Uterus (tissue), 3 donors: ENCODE measurements at regions not wholly inside any gene's neighbourhood (a gene's known extent, or its start where the extent isn't known, plus 50 kb on each side); places are given as distances from the start of the nearest gene placed in this dataset.
"Not testable (repeated sequence)": the region's sequence is repeated elsewhere in the genome, so short reads cannot be mapped to it uniquely, and the experiment has no call there.

Source experiments
- DNase-seq, 2 donors: peaks; one replicate each; pipeline ENCODE4 v3.0.0-alpha.2; 2019 to 2020
- H3K27ac ChIP-seq, 2 donors: fragments of 200-600 bp; sonication (generic); 1 replicate in 1 of 2; 2 replicates in 1 of 2; pipeline ENCODE4 v1.5.1; 2016 to 2018
- H3K27me3 ChIP-seq, 2 donors: fragments of 200-600 bp; sonication (generic); one replicate each; pipeline ENCODE4 v1.5.1; 2018 to 2019; ENCODE audit warnings: control low read depth in 1 of 2
- H3K36me3 ChIP-seq, 2 donors: fragments of 200-600 bp; sonication (generic); one replicate each; pipeline ENCODE4 v1.5.1; 2019; ENCODE audit warnings: control low read depth in 1 of 2
- H3K4me1 ChIP-seq, 2 donors: fragments of 200-600 bp; sonication (generic); one replicate each; pipeline ENCODE4 v1.5.1; 2018 to 2019; ENCODE audit warnings: control low read depth in 1 of 2
- H3K4me3 ChIP-seq, 2 donors: fragments of 200-600 bp; sonication (generic); 1 replicate in 1 of 2; 2 replicates in 1 of 2; pipeline ENCODE4 v1.5.1; 2018 to 2019; ENCODE audit warnings: mild to moderate bottlenecking in 1 of 2
- H3K9me3 ChIP-seq, 2 donors: fragments of 200-600 bp; sonication (generic); one replicate each; pipeline ENCODE4 v1.5.1; 2019; ENCODE audit warnings: control low read depth in 1 of 2
- POLR2A ChIP-seq, 2 donors: fragments of 450-650 bp; IDR thresholded peaks; one replicate each; pipeline ENCODE4 v1.6.1; 2016; ENCODE audit warnings: antibody characterized with exemption in 2 of 2, mild to moderate bottlenecking in 1 of 2, moderate library complexity in 1 of 2
- intact Hi-C: fragments of 100-400 bp; cut with DNase I; formaldehyde crosslinking; loops from one replicate; pipeline ENCODE4 v1.15.1; 2023; ENCODE audit warnings: low total_unique reads
- TF ChIP-seq, protein P1 (sequence below), 4 experiments: fragments of 200-600 bp in 2 of 4; fragments of 450-650 bp in 2 of 4; sonication (generic) in 2 of 4; IDR thresholded peaks; one replicate each; pipeline ENCODE4 v1.5.1; 2016 to 2019; ENCODE audit warnings: antibody characterized with exemption in 4 of 4, mild to moderate bottlenecking in 2 of 4, moderate library complexity in 1 of 4
- donor health status: DM: yes; HTN: yes; CAD: no.

DNA sequence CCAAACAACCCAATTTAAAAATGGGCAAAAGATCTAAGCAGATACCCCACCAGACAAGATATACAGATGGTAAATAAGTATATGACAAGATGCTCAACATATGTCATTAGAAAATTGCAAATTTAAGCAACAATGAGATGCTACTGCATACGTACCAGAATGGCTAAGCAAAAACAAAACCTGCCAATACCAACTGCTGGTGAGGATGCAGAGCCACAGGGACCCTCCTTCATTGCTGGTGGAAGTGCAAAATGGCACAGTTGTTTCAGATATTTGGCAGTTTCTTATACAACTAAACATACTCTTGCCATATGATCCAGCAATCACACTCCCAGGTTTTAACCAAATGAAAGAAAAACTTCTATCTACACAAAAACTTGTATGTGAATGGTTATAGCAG lies 178.9 kb downstream of the BARX1 start:
- TF ChIP-seq, protein P1, sequence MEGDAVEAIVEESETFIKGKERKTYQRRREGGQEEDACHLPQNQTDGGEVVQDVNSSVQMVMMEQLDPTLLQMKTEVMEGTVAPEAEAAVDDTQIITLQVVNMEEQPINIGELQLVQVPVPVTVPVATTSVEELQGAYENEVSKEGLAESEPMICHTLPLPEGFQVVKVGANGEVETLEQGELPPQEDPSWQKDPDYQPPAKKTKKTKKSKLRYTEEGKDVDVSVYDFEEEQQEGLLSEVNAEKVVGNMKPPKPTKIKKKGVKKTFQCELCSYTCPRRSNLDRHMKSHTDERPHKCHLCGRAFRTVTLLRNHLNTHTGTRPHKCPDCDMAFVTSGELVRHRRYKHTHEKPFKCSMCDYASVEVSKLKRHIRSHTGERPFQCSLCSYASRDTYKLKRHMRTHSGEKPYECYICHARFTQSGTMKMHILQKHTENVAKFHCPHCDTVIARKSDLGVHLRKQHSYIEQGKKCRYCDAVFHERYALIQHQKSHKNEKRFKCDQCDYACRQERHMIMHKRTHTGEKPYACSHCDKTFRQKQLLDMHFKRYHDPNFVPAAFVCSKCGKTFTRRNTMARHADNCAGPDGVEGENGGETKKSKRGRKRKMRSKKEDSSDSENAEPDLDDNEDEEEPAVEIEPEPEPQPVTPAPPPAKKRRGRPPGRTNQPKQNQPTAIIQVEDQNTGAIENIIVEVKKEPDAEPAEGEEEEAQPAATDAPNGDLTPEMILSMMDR (IDR thresholded peaks at IDR 0.05): no peak
- no peak for TF ChIP-seq POLR2A (IDR thresholded peaks at IDR 0.05)
- intact Hi-C loops: no loop called here
- H3K4me1 ChIP-seq: no peaks in the 10 kb centered on the region
- no peaks in the 10 kb centered on the region for H3K36me3 ChIP-seq
- no peak for DNase-seq
- no peak overlapping the region for H3K4me3 ChIP-seq
- no peaks in the 10 kb centered on the region for H3K27me3 ChIP-seq
- no peak overlapping the region for H3K27ac ChIP-seq
- no peaks in the 10 kb centered on the region for H3K9me3 ChIP-seq

DNA sequence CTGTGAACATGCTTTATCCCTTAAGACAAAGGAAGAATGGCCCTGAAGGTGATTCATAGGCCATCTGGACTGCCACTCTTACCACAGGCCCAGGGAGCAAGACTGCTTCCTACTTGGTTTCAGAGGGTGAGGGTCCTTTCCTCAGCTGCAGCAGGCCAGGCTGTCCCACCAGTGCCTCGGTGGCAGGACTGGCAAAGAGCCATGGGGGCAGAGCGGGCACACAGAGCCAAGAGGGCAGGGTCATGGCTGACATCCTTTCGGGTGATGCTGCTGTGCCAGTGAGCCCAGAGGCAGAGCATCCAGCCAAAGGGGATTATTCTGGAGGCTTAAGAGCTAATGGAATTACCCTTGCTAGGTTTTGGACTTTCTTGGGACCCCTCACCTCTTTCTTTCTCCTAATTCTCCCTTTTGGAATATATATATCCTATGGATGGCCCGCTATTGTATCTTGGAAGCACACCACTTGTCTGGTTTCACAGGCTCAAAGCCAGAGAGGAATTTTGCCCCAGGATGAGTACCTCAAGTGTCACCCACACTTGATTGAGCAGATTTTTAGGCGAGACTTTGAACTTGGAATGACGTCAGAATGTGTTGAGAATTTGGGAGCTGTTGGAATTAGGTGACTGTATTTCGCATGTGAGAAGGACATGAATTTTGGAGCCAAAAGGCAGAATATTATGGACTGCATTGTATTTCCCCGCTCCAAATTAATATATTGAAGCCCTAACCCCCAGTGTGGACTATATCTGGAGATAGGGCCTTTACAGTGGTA lies 180.6 kb downstream of the BARX1 start:
- intact Hi-C loops: no loop called here
- no peak for DNase-seq

DNA sequence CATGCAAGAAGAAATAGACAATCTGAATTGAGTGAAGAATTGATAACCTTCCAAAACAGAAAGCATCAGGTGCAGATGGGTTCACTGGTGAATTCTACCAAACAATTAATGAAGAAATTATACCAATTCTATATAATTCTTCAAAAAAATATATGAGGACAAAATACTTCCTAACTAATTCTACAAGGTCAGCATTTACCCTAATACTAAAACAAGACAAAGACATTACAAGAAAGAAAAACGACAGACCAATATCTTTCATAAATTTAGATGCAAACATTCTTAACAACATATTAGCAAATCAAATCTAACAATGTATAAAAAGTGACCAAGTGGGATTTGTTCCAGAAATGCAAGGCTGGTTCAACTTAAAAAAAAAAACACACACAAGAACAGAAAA lies 183.9 kb downstream of the BARX1 start:
- Histone ChIP-seq H3K4me3 (no peak overlapping the region), H3K27ac (no peak overlapping the region), H3K9me3 (no peaks in the 10 kb centered on the region), H3K27me3 (no peaks in the 10 kb centered on the region), H3K4me1 (no peaks in the 10 kb centered on the region), H3K36me3 (no peaks in the 10 kb centered on the region)
- DNase-seq: no peak
- intact Hi-C loops: no loop called here
- no peak for TF ChIP-seq POLR2A (IDR thresholded peaks at IDR 0.05)
- TF ChIP-seq, protein P1 (IDR thresholded peaks at IDR 0.05): no peak

More for the DNA sequence above, 180.6 kb downstream of the BARX1 start:
- H3K4me1 ChIP-seq: no peaks in the 10 kb centered on the region
- H3K27me3 ChIP-seq: no peaks in the 10 kb centered on the region
- TF ChIP-seq, protein P1 (IDR thresholded peaks at IDR 0.05): no peak
- no peak for TF ChIP-seq POLR2A (IDR thresholded peaks at IDR 0.05)
- H3K27ac ChIP-seq: no peak overlapping the region
- H3K4me3 ChIP-seq: no peak overlapping the region
- H3K36me3 ChIP-seq: no peaks in the 10 kb centered on the region
- H3K9me3 ChIP-seq: no peaks in the 10 kb centered on the region

DNA sequence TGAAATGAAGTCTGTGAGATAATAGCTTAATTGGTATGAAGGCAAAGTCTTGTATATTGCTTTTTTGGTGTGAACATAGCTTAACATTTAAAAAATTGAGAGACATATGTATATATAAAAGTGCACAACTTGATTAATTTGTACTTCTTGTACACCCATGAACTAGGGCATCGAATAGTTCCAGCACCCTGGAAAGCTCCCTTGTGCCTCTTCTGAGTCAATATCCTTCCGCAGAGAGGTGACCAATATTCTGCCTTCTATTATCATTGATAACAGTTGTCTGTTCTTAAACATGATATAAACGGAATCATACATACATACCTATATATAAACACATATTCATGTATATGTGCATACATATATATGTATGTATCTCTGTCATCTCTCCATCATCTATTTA lies 185.4 kb downstream of the PHF2 start:
- TF ChIP-seq, protein P1 (IDR thresholded peaks at IDR 0.05): no peak
- no peak for TF ChIP-seq POLR2A (IDR thresholded peaks at IDR 0.05)
- H3K9me3 ChIP-seq: no peaks in the 10 kb centered on the region
- H3K4me3 ChIP-seq: no peak overlapping the region
- DNase-seq: no peak
- H3K27me3 ChIP-seq: no peaks in the 10 kb centered on the region
- intact Hi-C loops: no loop called here
- no peaks in the 10 kb centered on the region for H3K4me1 ChIP-seq
- no peak overlapping the region for H3K27ac ChIP-seq
- H3K36me3 ChIP-seq: no peaks in the 10 kb centered on the region

DNA sequence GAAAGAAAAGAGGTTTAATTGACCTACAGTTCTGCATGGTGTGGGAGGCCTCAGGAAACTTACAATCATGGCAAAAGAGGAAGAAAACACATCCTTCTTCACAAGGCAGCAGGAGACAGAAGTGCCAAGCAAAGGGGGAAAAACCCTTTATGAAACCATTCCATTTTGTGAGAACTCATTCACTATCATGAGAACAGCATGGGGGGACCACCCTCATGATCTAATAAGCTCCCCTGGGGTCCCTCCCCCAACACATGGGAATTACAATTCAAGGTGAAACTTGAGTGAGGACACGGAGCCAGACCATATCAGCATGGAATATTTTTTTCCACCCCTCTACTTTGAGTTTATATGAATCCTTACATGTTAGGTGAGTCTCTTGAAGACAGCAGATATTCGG lies 173.7 kb downstream of the PHF2 start:
- no peak overlapping the region for H3K4me3 ChIP-seq
- no peak overlapping the region for H3K27ac ChIP-seq
- no peaks in the 10 kb centered on the region for H3K36me3 ChIP-seq
- peaks cover 0 to 13% of the 10 kb centered on the region in 2 donors for H3K9me3 ChIP-seq
- TF ChIP-seq, protein P1 (IDR thresholded peaks at IDR 0.05): no peak
- no peak for TF ChIP-seq POLR2A (IDR thresholded peaks at IDR 0.05)
- H3K4me1 ChIP-seq: no peaks in the 10 kb centered on the region
- DNase-seq: no peak
- H3K27me3 ChIP-seq: no peaks in the 10 kb centered on the region
- intact Hi-C loops: no loop called here

DNA sequence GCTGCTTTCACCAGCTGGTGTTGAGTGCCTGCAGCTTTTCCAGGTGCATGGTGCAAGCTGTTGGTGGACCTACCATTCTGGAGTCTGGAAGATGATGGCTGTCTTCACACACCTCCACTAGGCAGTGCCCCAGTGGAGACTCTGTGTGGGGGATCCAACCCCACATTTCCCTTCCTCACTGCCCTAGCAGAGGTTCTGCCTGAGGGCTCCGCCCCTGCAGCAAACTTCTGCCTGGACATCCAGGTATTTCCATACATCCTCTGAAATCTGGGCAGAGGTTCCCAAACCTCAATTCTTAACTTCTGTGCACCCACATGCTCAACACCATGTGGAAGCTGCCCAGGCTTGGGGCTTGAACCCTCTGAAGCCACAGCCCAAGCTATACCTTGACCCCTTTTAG lies 172.4 kb downstream of the PHF2 start:
- H3K4me3 ChIP-seq, DNase-seq, H3K27me3 ChIP-seq, intact Hi-C loops, H3K36me3 ChIP-seq, H3K27ac ChIP-seq, H3K4me1 ChIP-seq: not testable (repeated sequence)
- peaks cover 0 to 13% of the 10 kb centered on the region in 2 donors for H3K9me3 ChIP-seq
